GM23338 (cell line): ENCODE measurements at regions not wholly inside any gene's neighbourhood (a gene's known extent, or its start where the extent isn't known, plus 50 kb on each side); places are given as distances from the start of the nearest gene placed in this dataset.

Experiments
- ATAC-seq: fragments of 200-7000 bp; cut with Tn5 transposase; 3 replicates; pipeline ENCODE4 v1.9.1; 2020
- DNase-seq: peaks from one replicate; pipeline ENCODE4 v3.0.0-alpha.2; 2015; ENCODE audit warnings: low spot score
- H2AFZ ChIP-seq: fragments of 200-600 bp; sonication (generic); 2 replicates; pipeline ENCODE4 v1.8.0; 2016; ENCODE audit warnings: antibody characterized with exemption, mild to moderate bottlenecking, moderate library complexity
- H3F3A ChIP-seq: fragments of 200-600 bp; sonication (generic); replicated peaks from 2 replicates; pipeline ENCODE4 v1.8.0; 2017; ENCODE audit warnings: antibody characterized with exemption, mixed run types, low read depth
- H3K27ac ChIP-seq: fragments of 200-600 bp; sonication (generic); 2 replicates; pipeline ENCODE4 v1.6.1; 2016; ENCODE audit warnings: low read depth
- H3K27me3 ChIP-seq: fragments of 200-600 bp; sonication (generic); 2 replicates; pipeline ENCODE4 v1.8.0; 2016; ENCODE audit warnings: mild to moderate bottlenecking, mixed run types, moderate library complexity; ENCODE audit not compliant: insufficient read depth
- H3K36me3 ChIP-seq: fragments of 200-600 bp; sonication (generic); 2 replicates; pipeline ENCODE4 v1.8.0; 2016; ENCODE audit warnings: mild to moderate bottlenecking; ENCODE audit not compliant: insufficient read depth
- H3K4me1 ChIP-seq: fragments of 200-600 bp; sonication (generic); 2 replicates; pipeline ENCODE4 v1.8.0; 2016; ENCODE audit warnings: mild to moderate bottlenecking, moderate library complexity; ENCODE audit not compliant: insufficient read depth
- H3K4me2 ChIP-seq: fragments of 200-600 bp; sonication (generic); 2 replicates; pipeline ENCODE4 v1.7.1; 2017; ENCODE audit warnings: mixed run types
- H3K4me3 ChIP-seq: fragments of 200-600 bp; sonication (generic); 2 replicates; pipeline ENCODE4 v1.6.1; 2016; ENCODE audit warnings: mixed run types
- H3K79me2 ChIP-seq: fragments of 200-600 bp; sonication (generic); replicated peaks from 2 replicates; pipeline ENCODE4 v1.8.0; 2017; ENCODE audit warnings: mild to moderate bottlenecking; ENCODE audit not compliant: insufficient read depth
- H3K9me2 ChIP-seq: fragments of 200-600 bp; sonication (generic); 2 replicates; pipeline ENCODE4 v1.8.0; 2017; ENCODE audit not compliant: insufficient read depth
- H4K20me1 ChIP-seq: fragments of 200-600 bp; sonication (generic); replicated peaks from 2 replicates; pipeline ENCODE4 v1.8.0; 2017; ENCODE audit warnings: mild to moderate bottlenecking; ENCODE audit not compliant: insufficient read depth
- H3K27ac Mint-ChIP-seq: 2 replicates; pipeline ENCODE4 v1.8.0; 2020; ENCODE audit warnings: inconsistent platforms, mild to moderate bottlenecking, moderate library complexity, mixed read lengths
- H3K27me3 Mint-ChIP-seq: 3 replicates; pipeline ENCODE4 v1.8.0; 2022; ENCODE audit warnings: low read depth, mild to moderate bottlenecking, moderate library complexity, mixed read lengths, inconsistent platforms; ENCODE audit not compliant: insufficient read depth, poor library complexity
- H3K36me3 Mint-ChIP-seq: 3 replicates; pipeline ENCODE4 v1.8.0; 2021; ENCODE audit warnings: low read depth, mild to moderate bottlenecking, inconsistent platforms, moderate library complexity, mixed read lengths
- H3K4me1 Mint-ChIP-seq: 3 replicates; pipeline ENCODE4 v1.8.0; 2020; ENCODE audit warnings: mild to moderate bottlenecking, inconsistent platforms, mixed read lengths
- H3K4me3 Mint-ChIP-seq: 3 replicates; pipeline ENCODE4 v1.8.0; 2021; ENCODE audit warnings: moderate library complexity, mild to moderate bottlenecking, inconsistent platforms, mixed read lengths
- H3K9me3 Mint-ChIP-seq: 3 replicates; pipeline ENCODE4 v1.8.0; 2020; ENCODE audit warnings: moderate library complexity, mild to moderate bottlenecking, inconsistent platforms, mixed read lengths
- CREB1 ChIP-seq: fragments of 250-450 bp; sonication (Bioruptor Pico); IDR thresholded peaks from 2 replicates; pipeline ENCODE4 v1.5.0; 2020; ENCODE audit warnings: low read depth, mild to moderate bottlenecking, moderate library complexity
- EZH2 ChIP-seq: fragments of 200-600 bp; sonication (generic); IDR thresholded peaks from one replicate; pipeline ENCODE4 v1.8.0; 2017; ENCODE audit warnings: antibody characterized with exemption, mild to moderate bottlenecking, low read depth; ENCODE audit not compliant: unreplicated experiment
- EZH2phosphoT487 ChIP-seq: fragments of 200-600 bp; sonication (generic); IDR thresholded peaks from one replicate; pipeline ENCODE4 v1.8.1; 2018; ENCODE audit warnings: antibody characterized with exemption; ENCODE audit not compliant: unreplicated experiment
- JUNB ChIP-seq: IDR thresholded peaks from one replicate; pipeline ENCODE4 v1.6.1; 2016; ENCODE audit warnings: antibody characterized with exemption; ENCODE audit not compliant: unreplicated experiment
- NANOG ChIP-seq: IDR thresholded peaks from 2 replicates; pipeline ENCODE4 v1.6.1; 2016; ENCODE audit warnings: antibody characterized with exemption, borderline replicate concordance
- POLR2AphosphoS5 ChIP-seq: IDR thresholded peaks from 2 replicates; pipeline ENCODE4 v1.6.1; 2016; ENCODE audit warnings: antibody characterized with exemption, low read depth
- STAT1 ChIP-seq: IDR thresholded peaks from one replicate; pipeline ENCODE4 v1.6.1; 2016; ENCODE audit warnings: antibody characterized with exemption; ENCODE audit not compliant: unreplicated experiment
- ZNF114 ChIP-seq: fragments of 250-450 bp; sonication (Bioruptor Pico); IDR thresholded peaks from 2 replicates; pipeline ENCODE4 v1.5.0; 2020; ENCODE audit warnings: mild to moderate bottlenecking, moderate library complexity
- ZNF331 ChIP-seq: fragments of 250-450 bp; sonication (Bioruptor Pico); IDR thresholded peaks from 2 replicates; pipeline ENCODE4 v1.5.0; 2020; ENCODE audit warnings: low read depth, mild to moderate bottlenecking, moderate library complexity
- TF ChIP-seq, protein P1 (sequence below), 2 experiments: fragments of 200-600 bp in 1 of 2; sonication (generic) in 1 of 2; conservative IDR thresholded peaks; 2 replicates each; pipeline versions ENCODE4 v1.5.1 to v1.6.1; 2016 to 2017; ENCODE audit warnings: antibody characterized with exemption in 2 of 2, low read depth in 2 of 2, mild to moderate bottlenecking in 2 of 2, moderate library complexity in 1 of 2
- TF ChIP-seq, protein P2 (sequence below): fragments of 250-450 bp; sonication (Bioruptor Pico); IDR thresholded peaks from 2 replicates; pipeline ENCODE4 v1.5.0; 2020; ENCODE audit warnings: mild to moderate bottlenecking, moderate library complexity
- TF ChIP-seq, protein P3 (sequence below): IDR thresholded peaks from 2 replicates; pipeline ENCODE4 v1.6.1; 2016; ENCODE audit warnings: antibody characterized with exemption
- TF ChIP-seq, protein P4 (sequence below): IDR thresholded peaks from one replicate; pipeline ENCODE4 v1.6.1; 2018; ENCODE audit warnings: antibody characterized with exemption; ENCODE audit not compliant: unreplicated experiment

DNA sequence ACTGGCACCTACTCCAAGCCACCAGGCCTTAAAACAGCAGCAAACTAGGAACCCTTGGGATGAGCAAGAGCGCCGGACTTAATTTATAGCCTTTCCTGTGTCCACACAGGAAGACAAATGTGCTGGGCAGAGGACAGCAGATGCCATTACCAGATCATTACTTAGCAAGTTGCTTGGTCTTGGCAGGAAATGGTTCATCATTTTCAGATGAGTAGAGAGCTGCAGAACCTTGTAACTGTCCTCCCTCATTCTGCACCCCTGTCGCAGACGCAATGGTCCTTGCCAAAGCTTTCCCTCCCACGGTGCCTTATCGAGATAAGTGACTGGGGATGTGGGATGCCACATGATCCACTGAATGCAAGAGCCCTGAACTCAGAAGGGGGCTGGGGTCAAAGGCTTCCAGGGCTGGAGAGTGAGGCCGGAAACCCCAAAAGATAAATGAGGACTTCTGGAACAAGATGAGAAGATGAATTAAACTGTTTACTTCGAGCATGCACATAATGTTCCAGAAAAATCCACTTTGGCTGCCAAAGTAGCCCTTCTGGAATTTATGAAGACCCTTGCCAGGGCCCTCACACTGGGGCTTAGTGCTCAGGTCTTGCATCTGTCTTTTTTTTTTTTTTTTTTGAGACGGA lies 145.6 kb upstream of the ZNF32 start:
- Mint-ChIP-seq H3K9me3 (no peaks in the 10 kb centered on the region), H3K27ac (no peak overlapping the region), H3K27me3 (no peaks in the 10 kb centered on the region), H3K36me3 (no peaks in the 10 kb centered on the region), H3K4me3 (no peak overlapping the region), H3K4me1 (no peaks in the 10 kb centered on the region)
- Histone ChIP-seq H3K4me2 (no peak overlapping the region), H3K36me3 (no peaks in the 10 kb centered on the region), H3K27me3 (no peaks in the 10 kb centered on the region), H2AFZ (no peak overlapping the region), H3K27ac (no peak overlapping the region), H4K20me1 (no peaks in the 10 kb centered on the region), H3F3A (no peaks in the 10 kb centered on the region), H3K79me2 (no peaks in the 10 kb centered on the region), H3K4me3 (no peak overlapping the region), H3K9me2 (0 out of 2 replicates have a peak, but pooled peaks cover 3% of the 10 kb centered on the region), H3K4me1 (no peaks in the 10 kb centered on the region)
- ATAC-seq (no peak), DNase-seq (no peak)
- TF ChIP-seq STAT1: no peak
- no peak for TF ChIP-seq EZH2
- TF ChIP-seq EZH2phosphoT487: no peak
- TF ChIP-seq JUNB: no peak
- no peak for TF ChIP-seq ZNF114 (CRISPR knock-in tag)
- TF ChIP-seq, protein P1, sequence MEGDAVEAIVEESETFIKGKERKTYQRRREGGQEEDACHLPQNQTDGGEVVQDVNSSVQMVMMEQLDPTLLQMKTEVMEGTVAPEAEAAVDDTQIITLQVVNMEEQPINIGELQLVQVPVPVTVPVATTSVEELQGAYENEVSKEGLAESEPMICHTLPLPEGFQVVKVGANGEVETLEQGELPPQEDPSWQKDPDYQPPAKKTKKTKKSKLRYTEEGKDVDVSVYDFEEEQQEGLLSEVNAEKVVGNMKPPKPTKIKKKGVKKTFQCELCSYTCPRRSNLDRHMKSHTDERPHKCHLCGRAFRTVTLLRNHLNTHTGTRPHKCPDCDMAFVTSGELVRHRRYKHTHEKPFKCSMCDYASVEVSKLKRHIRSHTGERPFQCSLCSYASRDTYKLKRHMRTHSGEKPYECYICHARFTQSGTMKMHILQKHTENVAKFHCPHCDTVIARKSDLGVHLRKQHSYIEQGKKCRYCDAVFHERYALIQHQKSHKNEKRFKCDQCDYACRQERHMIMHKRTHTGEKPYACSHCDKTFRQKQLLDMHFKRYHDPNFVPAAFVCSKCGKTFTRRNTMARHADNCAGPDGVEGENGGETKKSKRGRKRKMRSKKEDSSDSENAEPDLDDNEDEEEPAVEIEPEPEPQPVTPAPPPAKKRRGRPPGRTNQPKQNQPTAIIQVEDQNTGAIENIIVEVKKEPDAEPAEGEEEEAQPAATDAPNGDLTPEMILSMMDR (conservative IDR thresholded peaks at IDR 0.05; ENCODE audit: low read depth in 2 of 2): no peak
- TF ChIP-seq, protein P2, sequence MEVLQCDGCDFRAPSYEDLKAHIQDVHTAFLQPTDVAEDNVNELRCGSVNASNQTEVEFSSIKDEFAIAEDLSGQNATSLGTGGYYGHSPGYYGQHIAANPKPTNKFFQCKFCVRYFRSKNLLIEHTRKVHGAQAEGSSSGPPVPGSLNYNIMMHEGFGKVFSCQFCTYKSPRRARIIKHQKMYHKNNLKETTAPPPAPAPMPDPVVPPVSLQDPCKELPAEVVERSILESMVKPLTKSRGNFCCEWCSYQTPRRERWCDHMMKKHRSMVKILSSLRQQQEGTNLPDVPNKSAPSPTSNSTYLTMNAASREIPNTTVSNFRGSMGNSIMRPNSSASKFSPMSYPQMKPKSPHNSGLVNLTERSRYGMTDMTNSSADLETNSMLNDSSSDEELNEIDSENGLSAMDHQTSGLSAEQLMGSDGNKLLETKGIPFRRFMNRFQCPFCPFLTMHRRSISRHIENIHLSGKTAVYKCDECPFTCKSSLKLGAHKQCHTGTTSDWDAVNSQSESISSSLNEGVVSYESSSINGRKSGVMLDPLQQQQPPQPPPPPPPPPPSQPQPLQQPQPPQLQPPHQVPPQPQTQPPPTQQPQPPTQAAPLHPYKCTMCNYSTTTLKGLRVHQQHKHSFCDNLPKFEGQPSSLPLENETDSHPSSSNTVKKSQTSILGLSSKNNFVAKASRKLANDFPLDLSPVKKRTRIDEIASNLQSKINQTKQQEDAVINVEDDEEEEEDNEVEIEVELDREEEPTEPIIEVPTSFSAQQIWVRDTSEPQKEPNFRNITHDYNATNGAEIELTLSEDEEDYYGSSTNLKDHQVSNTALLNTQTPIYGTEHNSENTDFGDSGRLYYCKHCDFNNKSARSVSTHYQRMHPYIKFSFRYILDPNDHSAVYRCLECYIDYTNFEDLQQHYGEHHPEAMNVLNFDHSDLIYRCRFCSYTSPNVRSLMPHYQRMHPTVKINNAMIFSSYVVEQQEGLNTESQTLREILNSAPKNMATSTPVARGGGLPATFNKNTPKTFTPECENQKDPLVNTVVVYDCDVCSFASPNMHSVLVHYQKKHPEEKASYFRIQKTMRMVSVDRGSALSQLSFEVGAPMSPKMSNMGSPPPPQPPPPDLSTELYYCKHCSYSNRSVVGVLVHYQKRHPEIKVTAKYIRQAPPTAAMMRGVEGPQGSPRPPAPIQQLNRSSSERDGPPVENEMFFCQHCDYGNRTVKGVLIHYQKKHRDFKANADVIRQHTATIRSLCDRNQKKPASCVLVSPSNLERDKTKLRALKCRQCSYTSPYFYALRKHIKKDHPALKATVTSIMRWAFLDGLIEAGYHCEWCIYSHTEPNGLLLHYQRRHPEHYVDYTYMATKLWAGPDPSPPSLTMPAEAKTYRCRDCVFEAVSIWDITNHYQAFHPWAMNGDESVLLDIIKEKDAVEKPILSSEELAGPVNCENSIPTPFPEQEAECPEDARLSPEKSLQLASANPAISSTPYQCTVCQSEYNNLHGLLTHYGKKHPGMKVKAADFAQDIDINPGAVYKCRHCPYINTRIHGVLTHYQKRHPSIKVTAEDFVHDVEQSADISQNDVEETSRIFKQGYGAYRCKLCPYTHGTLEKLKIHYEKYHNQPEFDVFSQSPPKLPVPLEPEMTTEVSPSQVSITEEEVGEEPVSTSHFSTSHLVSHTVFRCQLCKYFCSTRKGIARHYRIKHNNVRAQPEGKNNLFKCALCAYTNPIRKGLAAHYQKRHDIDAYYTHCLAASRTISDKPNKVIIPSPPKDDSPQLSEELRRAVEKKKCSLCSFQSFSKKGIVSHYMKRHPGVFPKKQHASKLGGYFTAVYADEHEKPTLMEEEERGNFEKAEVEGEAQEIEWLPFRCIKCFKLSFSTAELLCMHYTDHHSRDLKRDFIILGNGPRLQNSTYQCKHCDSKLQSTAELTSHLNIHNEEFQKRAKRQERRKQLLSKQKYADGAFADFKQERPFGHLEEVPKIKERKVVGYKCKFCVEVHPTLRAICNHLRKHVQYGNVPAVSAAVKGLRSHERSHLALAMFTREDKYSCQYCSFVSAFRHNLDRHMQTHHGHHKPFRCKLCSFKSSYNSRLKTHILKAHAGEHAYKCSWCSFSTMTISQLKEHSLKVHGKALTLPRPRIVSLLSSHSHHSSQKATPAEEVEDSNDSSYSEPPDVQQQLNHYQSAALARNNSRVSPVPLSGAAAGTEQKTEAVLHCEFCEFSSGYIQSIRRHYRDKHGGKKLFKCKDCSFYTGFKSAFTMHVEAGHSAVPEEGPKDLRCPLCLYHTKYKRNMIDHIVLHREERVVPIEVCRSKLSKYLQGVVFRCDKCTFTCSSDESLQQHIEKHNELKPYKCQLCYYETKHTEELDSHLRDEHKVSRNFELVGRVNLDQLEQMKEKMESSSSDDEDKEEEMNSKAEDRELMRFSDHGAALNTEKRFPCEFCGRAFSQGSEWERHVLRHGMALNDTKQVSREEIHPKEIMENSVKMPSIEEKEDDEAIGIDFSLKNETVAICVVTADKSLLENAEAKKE (CRISPR knock-in tag): no peak
- TF ChIP-seq, protein P3, sequence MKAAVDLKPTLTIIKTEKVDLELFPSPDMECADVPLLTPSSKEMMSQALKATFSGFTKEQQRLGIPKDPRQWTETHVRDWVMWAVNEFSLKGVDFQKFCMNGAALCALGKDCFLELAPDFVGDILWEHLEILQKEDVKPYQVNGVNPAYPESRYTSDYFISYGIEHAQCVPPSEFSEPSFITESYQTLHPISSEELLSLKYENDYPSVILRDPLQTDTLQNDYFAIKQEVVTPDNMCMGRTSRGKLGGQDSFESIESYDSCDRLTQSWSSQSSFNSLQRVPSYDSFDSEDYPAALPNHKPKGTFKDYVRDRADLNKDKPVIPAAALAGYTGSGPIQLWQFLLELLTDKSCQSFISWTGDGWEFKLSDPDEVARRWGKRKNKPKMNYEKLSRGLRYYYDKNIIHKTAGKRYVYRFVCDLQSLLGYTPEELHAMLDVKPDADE: no peak
- TF ChIP-seq ZNF331 (CRISPR knock-in tag): no peak
- TF ChIP-seq, protein P4, sequence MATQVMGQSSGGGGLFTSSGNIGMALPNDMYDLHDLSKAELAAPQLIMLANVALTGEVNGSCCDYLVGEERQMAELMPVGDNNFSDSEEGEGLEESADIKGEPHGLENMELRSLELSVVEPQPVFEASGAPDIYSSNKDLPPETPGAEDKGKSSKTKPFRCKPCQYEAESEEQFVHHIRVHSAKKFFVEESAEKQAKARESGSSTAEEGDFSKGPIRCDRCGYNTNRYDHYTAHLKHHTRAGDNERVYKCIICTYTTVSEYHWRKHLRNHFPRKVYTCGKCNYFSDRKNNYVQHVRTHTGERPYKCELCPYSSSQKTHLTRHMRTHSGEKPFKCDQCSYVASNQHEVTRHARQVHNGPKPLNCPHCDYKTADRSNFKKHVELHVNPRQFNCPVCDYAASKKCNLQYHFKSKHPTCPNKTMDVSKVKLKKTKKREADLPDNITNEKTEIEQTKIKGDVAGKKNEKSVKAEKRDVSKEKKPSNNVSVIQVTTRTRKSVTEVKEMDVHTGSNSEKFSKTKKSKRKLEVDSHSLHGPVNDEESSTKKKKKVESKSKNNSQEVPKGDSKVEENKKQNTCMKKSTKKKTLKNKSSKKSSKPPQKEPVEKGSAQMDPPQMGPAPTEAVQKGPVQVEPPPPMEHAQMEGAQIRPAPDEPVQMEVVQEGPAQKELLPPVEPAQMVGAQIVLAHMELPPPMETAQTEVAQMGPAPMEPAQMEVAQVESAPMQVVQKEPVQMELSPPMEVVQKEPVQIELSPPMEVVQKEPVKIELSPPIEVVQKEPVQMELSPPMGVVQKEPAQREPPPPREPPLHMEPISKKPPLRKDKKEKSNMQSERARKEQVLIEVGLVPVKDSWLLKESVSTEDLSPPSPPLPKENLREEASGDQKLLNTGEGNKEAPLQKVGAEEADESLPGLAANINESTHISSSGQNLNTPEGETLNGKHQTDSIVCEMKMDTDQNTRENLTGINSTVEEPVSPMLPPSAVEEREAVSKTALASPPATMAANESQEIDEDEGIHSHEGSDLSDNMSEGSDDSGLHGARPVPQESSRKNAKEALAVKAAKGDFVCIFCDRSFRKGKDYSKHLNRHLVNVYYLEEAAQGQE: no peak
- no peak for TF ChIP-seq POLR2AphosphoS5
- no peak for TF ChIP-seq CREB1 (CRISPR knock-in tag)
- TF ChIP-seq NANOG: no peak
